ENCODE measurements at regions not wholly inside any gene's neighbourhood (a gene's known extent, or its start where the extent isn't known, plus 50 kb on each side); places are given as distances from the start of the nearest gene placed in this dataset.

- no peak overlapping the region for H3K4me3 ChIP-seq (ENCODE audit: low read depth in 2 of 2, low read length in 2 of 2)
- TF ChIP-seq REST (IDR thresholded peaks at IDR 0.05; ENCODE audit: insufficient read depth in 1 of 2, low read depth in 2 of 2, low read length in 1 of 2) (no peak), POLR2AphosphoS5 (IDR thresholded peaks at IDR 0.05; ENCODE audit: low read depth, low read length) (no peak), TCF7L2 (IDR thresholded peaks at IDR 0.05; ENCODE audit: low read depth, low read length) (no peak), SIN3A (IDR thresholded peaks at IDR 0.05; ENCODE audit: borderline replicate concordance, insufficient read depth, low read depth, low read length) (no peak), CTCF (IDR thresholded peaks at IDR 0.05) (no peak)
- intact Hi-C loops (cut with micrococcal nuclease; ENCODE audit: unreplicated experiment) (no loop called here), in situ Hi-C loops (cut with HindIII; ENCODE audit: low pct_unique_long_range_greater_than_20kb, low sequenced_read_pairs) (no loop called here)
- DNase-seq (ENCODE audit: low read depth, low spot score) (no peak), ATAC-seq (no peak)
- ChIA-PET POLR2A (no interaction called here), CTCF (no interaction called here)
- no peak overlapping the region for H3K27ac ChIP-seq (ENCODE audit: low read length)
- H3K36me3 ChIP-seq (ENCODE audit: control insufficient read depth, insufficient read depth, low read length), result no peaks in the 10 kb centered on the region
- BruUV-seq (replicated peaks), result no TSS peak
- no peaks in the 10 kb centered on the region for H3K27me3 ChIP-seq (ENCODE audit: control insufficient read depth, insufficient read depth, low read length)
- H3K4me1 ChIP-seq (ENCODE audit: control insufficient read depth, insufficient read depth, low read length), result no peaks in the 10 kb centered on the region
- H3K9me3 ChIP-seq (ENCODE audit: control insufficient read depth, insufficient read depth, low read depth, low read length), result no peaks in the 10 kb centered on the region
Measured at GRCh38 chr1:81574408-81574807, 226.3 kb upstream of the ADGRL2 start.

GRCh38 chr1:81573458-81573857 lies 227.3 kb upstream of the ADGRL2 start:
- no peaks in the 10 kb centered on the region for H3K4me1 ChIP-seq (ENCODE audit: control insufficient read depth, insufficient read depth, low read length)
- POLR2A ChIA-PET, result no interaction called here
- DNase-seq (ENCODE audit: low read depth, low spot score) (no peak), ATAC-seq (no peak)
- H3K27ac ChIP-seq (ENCODE audit: low read length), result no peak overlapping the region
- TF ChIP-seq SIN3A (IDR thresholded peaks at IDR 0.05; ENCODE audit: borderline replicate concordance, insufficient read depth, low read depth, low read length) (no peak), REST (IDR thresholded peaks at IDR 0.05; ENCODE audit: insufficient read depth in 1 of 2, low read depth in 2 of 2, low read length in 1 of 2) (no peak), CTCF (IDR thresholded peaks at IDR 0.05) (no peak), TCF7L2 (IDR thresholded peaks at IDR 0.05; ENCODE audit: low read depth, low read length) (no peak), POLR2AphosphoS5 (IDR thresholded peaks at IDR 0.05; ENCODE audit: low read depth, low read length) (no peak)
- intact Hi-C loops (cut with micrococcal nuclease; ENCODE audit: unreplicated experiment), result no loop called here
- H3K27me3 ChIP-seq (ENCODE audit: control insufficient read depth, insufficient read depth, low read length), result no peaks in the 10 kb centered on the region
- no TSS peak for BruUV-seq (replicated peaks)
- no peaks in the 10 kb centered on the region for H3K36me3 ChIP-seq (ENCODE audit: control insufficient read depth, insufficient read depth, low read length)
- in situ Hi-C loops (cut with HindIII; ENCODE audit: low pct_unique_long_range_greater_than_20kb, low sequenced_read_pairs), result no loop called here
- CTCF ChIA-PET, result no interaction called here
- H3K9me3 ChIP-seq (ENCODE audit: control insufficient read depth, insufficient read depth, low read depth, low read length), result no peaks in the 10 kb centered on the region
- H3K4me3 ChIP-seq (ENCODE audit: low read depth in 2 of 2, low read length in 2 of 2), result no peak overlapping the region

All from Panc1 (cell line).